Ishikawa (cell line): ENCODE measurements at regions not wholly inside any gene's neighbourhood (a gene's known extent, or its start where the extent isn't known, plus 50 kb on each side); places are given as distances from the start of the nearest gene placed in this dataset.

Experiments
- CEBPB ChIP-seq: IDR thresholded peaks from 2 replicates; pipeline ENCODE4 v1.6.1; 2012
- CREB1 ChIP-seq: IDR thresholded peaks from 2 replicates; pipeline ENCODE4 v1.6.1; 2012; ENCODE audit warnings: low read depth
- EGR1 ChIP-seq: IDR thresholded peaks from 2 replicates; pipeline ENCODE4 v1.6.1; 2012
- EP300 ChIP-seq: IDR thresholded peaks from 2 replicates; pipeline ENCODE4 v1.6.1; 2012; ENCODE audit warnings: borderline replicate concordance
- FOXM1 ChIP-seq: IDR thresholded peaks from 2 replicates; pipeline ENCODE4 v1.6.1; 2012; ENCODE audit warnings: low read depth, borderline replicate concordance
- NFIC ChIP-seq: IDR thresholded peaks from 2 replicates; pipeline ENCODE4 v1.6.1; 2012
- RAD21 ChIP-seq: IDR thresholded peaks from 2 replicates; pipeline ENCODE4 v1.6.1; 2012; ENCODE audit warnings: low read depth
- REST ChIP-seq: IDR thresholded peaks from 2 replicates; pipeline ENCODE4 v1.6.1; 2012; ENCODE audit warnings: low read depth, mild to moderate bottlenecking
- TAF1 ChIP-seq: IDR thresholded peaks from 2 replicates; pipeline ENCODE4 v1.6.1; 2012; ENCODE audit warnings: low read depth, mild to moderate bottlenecking
- TCF12 ChIP-seq: IDR thresholded peaks from 2 replicates; pipeline ENCODE4 v1.6.1; 2012; ENCODE audit warnings: low read depth
- TEAD4 ChIP-seq: IDR thresholded peaks from 2 replicates; pipeline ENCODE4 v1.6.1; 2012
- USF1 ChIP-seq: IDR thresholded peaks from 2 replicates; pipeline ENCODE4 v1.6.1; 2012
- YY1 ChIP-seq: IDR thresholded peaks from 2 replicates; pipeline ENCODE4 v1.6.1; 2012; ENCODE audit warnings: low read depth
- ZBTB7A ChIP-seq: IDR thresholded peaks from 2 replicates; pipeline ENCODE4 v1.6.1; 2012; ENCODE audit warnings: low read depth
- TF ChIP-seq, protein P1 (sequence below): IDR thresholded peaks from 2 replicates; pipeline ENCODE4 v1.6.1; 2012

- no peak for TF ChIP-seq FOXM1
- TF ChIP-seq EP300: no peak
- no peak for TF ChIP-seq NFIC
- no peak for TF ChIP-seq TCF12
- no peak for TF ChIP-seq EGR1
- TF ChIP-seq USF1: no peak
- TF ChIP-seq, protein P1, sequence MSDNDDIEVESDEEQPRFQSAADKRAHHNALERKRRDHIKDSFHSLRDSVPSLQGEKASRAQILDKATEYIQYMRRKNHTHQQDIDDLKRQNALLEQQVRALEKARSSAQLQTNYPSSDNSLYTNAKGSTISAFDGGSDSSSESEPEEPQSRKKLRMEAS: no peak
- TF ChIP-seq TAF1: no peak
- TF ChIP-seq CEBPB: no peak
- TF ChIP-seq YY1: no peak
- TF ChIP-seq REST: no peak
- TF ChIP-seq CREB1: no peak
- no peak for TF ChIP-seq TEAD4
- TF ChIP-seq ZBTB7A: no peak
- no peak for TF ChIP-seq RAD21
Observed at GRCh38 chrX:9222299-9222698, 188.4 kb upstream of the FAM9B start.

DNA sequence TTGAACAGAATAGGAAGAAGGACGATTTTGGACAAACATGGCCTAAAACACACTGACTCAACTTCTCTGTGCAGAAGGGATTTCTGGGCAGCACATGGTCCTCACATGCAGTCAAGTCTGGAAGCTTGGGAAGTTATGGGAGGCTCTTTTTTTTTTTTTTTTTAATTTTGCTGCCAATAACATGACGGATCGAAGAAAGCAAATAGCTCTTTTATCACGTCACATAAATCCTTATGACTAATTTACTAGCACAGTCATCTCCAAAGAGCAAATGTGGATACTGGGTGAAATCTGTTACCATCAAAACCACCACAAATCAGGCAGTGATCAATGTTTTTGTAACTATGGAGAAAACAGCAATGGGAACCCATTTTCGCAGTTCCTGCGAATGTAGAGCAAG is 193.3 kb upstream of the FAM9B start:
- TF ChIP-seq TAF1 (no peak), ZBTB7A (no peak), TCF12 (no peak)

GRCh38 chrX:9231491-9231890 is 197.6 kb upstream of the FAM9B start:
- TF ChIP-seq EP300 (no peak), TAF1 (no peak), FOXM1 (no peak), CEBPB (no peak), TCF12 (no peak), RAD21 (no peak)

DNA sequence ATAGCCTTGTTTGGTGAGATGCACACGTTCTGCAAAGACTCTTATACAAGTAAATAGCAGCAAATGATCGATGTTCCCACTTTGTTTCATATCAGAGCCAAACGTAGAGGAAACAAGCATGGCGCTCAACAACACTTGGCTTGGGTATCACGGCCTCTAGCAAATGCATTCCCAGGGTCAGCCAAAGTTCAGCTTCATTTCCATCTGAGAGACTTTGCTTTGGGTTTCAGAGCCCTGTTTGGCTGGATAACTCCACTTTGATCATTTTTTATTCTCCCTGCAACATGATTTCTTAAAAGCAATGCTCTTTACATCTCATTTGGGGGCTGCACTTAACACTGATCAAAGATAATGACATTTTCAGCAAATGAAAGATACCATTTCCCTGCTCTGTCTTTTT is 199.2 kb upstream of the FAM9B start:
- TF ChIP-seq NFIC (no peak), YY1 (no peak), RAD21 (no peak), EP300 (no peak), ZBTB7A (no peak), CEBPB (no peak), USF1 (no peak), REST (no peak)
- TF ChIP-seq, protein P1: no peak

DNA sequence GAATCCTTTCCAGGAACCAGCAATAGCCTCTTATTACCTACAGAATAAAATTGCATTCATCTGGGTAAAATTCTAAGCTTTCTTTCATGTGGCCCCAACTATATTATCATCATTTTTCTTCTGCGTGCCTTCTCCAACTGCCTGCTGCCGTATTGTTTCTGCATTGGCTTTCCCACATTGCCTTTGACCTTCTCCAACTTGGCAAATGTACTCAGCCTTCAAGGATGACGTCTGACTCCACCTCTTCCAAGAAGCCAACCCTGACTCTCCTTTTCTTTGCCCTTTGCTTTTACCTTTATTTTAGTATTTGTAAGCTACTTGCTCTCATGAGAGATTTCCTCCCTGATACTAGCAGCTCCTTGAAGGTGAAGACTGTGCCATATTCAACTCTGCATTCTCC is 200.4 kb upstream of the FAM9B start:
- TF ChIP-seq EGR1: no peak
- no peak for TF ChIP-seq CREB1
- TF ChIP-seq TEAD4: no peak
- TF ChIP-seq TCF12: no peak
- TF ChIP-seq ZBTB7A: no peak
- no peak for TF ChIP-seq NFIC
- no peak for TF ChIP-seq TAF1
- TF ChIP-seq FOXM1: no peak
- TF ChIP-seq REST: no peak
- TF ChIP-seq CEBPB: no peak
- TF ChIP-seq, protein P1: no peak
- no peak for TF ChIP-seq YY1
